Ovary (tissue), 7 donors: ENCODE measurements at regions not wholly inside any gene's neighbourhood (a gene's known extent, or its start where the extent isn't known, plus 50 kb on each side); places are given as distances from the start of the nearest gene placed in this dataset.
"Not testable (repeated sequence)": the region's sequence is repeated elsewhere in the genome, so short reads cannot be mapped to it uniquely, and the experiment has no call there.

ENCODE experiments used
- DNase-seq, 5 donors: peaks; one replicate each; pipeline ENCODE4 v3.0.0-alpha.2; 2019 to 2020
- H3K27ac ChIP-seq, 2 donors: fragments of 200-600 bp; one replicate each; pipeline versions ENCODE4 v1.5.1 to v1.8.0; 2019 to 2022
- H3K27me3 ChIP-seq: fragments of 200-600 bp; one replicate; pipeline ENCODE4 v1.8.0; 2022
- H3K36me3 ChIP-seq: fragments of 200-600 bp; sonication (generic); one replicate; pipeline ENCODE4 v1.5.1; 2019
- H3K4me1 ChIP-seq: one replicate; pipeline ENCODE4 v1.8.1; 2013; ENCODE audit warnings: mild to moderate bottlenecking, moderate library complexity; ENCODE audit not compliant: insufficient read depth
- H3K4me3 ChIP-seq: fragments of 200-600 bp; sonication (generic); one replicate; pipeline ENCODE4 v1.5.1; 2017
- H3K9me3 ChIP-seq, 2 donors: fragments of 200-600 bp in 1 of 2; sonication (generic) in 1 of 2; one replicate each; pipeline versions ENCODE4 v1.5.1 to v1.8.1; 2013 to 2019; ENCODE audit warnings: mild to moderate bottlenecking in 1 of 2, moderate library complexity in 1 of 2
- EP300 ChIP-seq: sonication (generic); formaldehyde crosslinking; IDR thresholded peaks from one replicate; pipeline ENCODE4 v1.6.1; 2017; ENCODE audit warnings: antibody characterized with exemption
- POLR2A ChIP-seq: fragments of 450-650 bp; IDR thresholded peaks from one replicate; pipeline ENCODE4 v1.6.1; 2017; ENCODE audit warnings: antibody characterized with exemption, mild to moderate bottlenecking, moderate library complexity
- WGBS, 3 donors: extraction: QIAGEN DNeasy Blood & Tissue Kit in 1 of 3; methylation state at CpG; one replicate each; pipeline versions ENCODE4 v1.1.5 to v1.1.7; 2013 to 2017; 5-methylcytosine and 5-hydroxymethylcytosine counted together
- intact Hi-C, 4 donors: fragments of 100-400 bp; cut with DNase I; formaldehyde crosslinking; loops; one replicate each; pipeline versions ENCODE4 v1.11.0 to v1.15.1; 2022 to 2023
- TF ChIP-seq, protein P1 (sequence below), 3 donors: fragments of 450-650 bp in 2 of 3; fragments of 200-600 bp in 1 of 3; IDR thresholded peaks; one replicate each; pipeline versions ENCODE4 v1.5.1 to v1.8.0; 2016 to 2022; ENCODE audit warnings: antibody characterized with exemption in 3 of 3, mild to moderate bottlenecking in 1 of 3
- donor health status: DM: no; HTN: no; CAD: no; lungs with moderate emphysema.
- donor health status: DM: no; HTN: no; CAD: no.
- donor health status: Bipolar disorder and iron deficiency.
- donor health status: DM: no; HTN: no; CAD: no.
- donor health status: DM: yes; HTN: yes; CAD: no.

- Histone ChIP-seq H3K36me3 (no peaks in the 10 kb centered on the region), H3K4me3 (no peak overlapping the region), H3K27me3 (no peaks in the 10 kb centered on the region), H3K27ac (no peak overlapping the region), H3K9me3 (no peaks in the 10 kb centered on the region), H3K4me1 (peaks cover under 1% of the 10 kb centered on the region)
- TF ChIP-seq EP300, result no peak
- TF ChIP-seq POLR2A, result no peak
- TF ChIP-seq, protein P1, sequence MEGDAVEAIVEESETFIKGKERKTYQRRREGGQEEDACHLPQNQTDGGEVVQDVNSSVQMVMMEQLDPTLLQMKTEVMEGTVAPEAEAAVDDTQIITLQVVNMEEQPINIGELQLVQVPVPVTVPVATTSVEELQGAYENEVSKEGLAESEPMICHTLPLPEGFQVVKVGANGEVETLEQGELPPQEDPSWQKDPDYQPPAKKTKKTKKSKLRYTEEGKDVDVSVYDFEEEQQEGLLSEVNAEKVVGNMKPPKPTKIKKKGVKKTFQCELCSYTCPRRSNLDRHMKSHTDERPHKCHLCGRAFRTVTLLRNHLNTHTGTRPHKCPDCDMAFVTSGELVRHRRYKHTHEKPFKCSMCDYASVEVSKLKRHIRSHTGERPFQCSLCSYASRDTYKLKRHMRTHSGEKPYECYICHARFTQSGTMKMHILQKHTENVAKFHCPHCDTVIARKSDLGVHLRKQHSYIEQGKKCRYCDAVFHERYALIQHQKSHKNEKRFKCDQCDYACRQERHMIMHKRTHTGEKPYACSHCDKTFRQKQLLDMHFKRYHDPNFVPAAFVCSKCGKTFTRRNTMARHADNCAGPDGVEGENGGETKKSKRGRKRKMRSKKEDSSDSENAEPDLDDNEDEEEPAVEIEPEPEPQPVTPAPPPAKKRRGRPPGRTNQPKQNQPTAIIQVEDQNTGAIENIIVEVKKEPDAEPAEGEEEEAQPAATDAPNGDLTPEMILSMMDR (IDR thresholded peaks at IDR 0.05), result no peak
- intact Hi-C loops, result no loop called here
- DNase-seq, result no peak
- WGBS, 3 donors, result 94 to 98% (median 96%) methylated on average over 10 of the region's 10 CpGs
These were observed 56.0 kb upstream of the SEPTIN5 start for GRCh38 chr22:19658057-19658966.

- intact Hi-C loops, result no loop called here
- Histone ChIP-seq H3K27ac (no peak overlapping the region), H3K36me3 (no peaks in the 10 kb centered on the region), H3K4me3 (no peak overlapping the region), H3K9me3 (no peaks in the 10 kb centered on the region), H3K4me1 (peaks cover 6% of the 10 kb centered on the region), H3K27me3 (no peaks in the 10 kb centered on the region)
- DNase-seq, result no peak
- TF ChIP-seq EP300 (no peak), POLR2A (no peak)
- TF ChIP-seq, protein P1 (IDR thresholded peaks at IDR 0.05), result no peak
- 92 to 94% (median 93%) methylated on average over 7 to 8 of the region's 8 CpGs for WGBS, 3 donors
These were observed 55.1 kb upstream of the SEPTIN5 start for GRCh38 chr22:19658967-19659804.

GRCh38 chr22:19659805-19660345, 54.4 kb upstream of the SEPTIN5 start:
- DNase-seq, result no peak
- TF ChIP-seq POLR2A, result no peak
- peaks cover 6% of the 10 kb centered on the region for H3K4me1 ChIP-seq

GRCh38 chr22:19660583-19660982, 53.7 kb upstream of the SEPTIN5 start:
- H3K27ac ChIP-seq, H3K27me3 ChIP-seq, H3K36me3 ChIP-seq, DNase-seq, H3K4me3 ChIP-seq, H3K9me3 ChIP-seq, intact Hi-C loops, H3K4me1 ChIP-seq: not testable (repeated sequence)
- 89 to 93% (median 90%) methylated on average over 12 of the region's 12 CpGs for WGBS, 3 donors

More at GRCh38 chr22:19659805-19660345, 54.4 kb upstream of the SEPTIN5 start:
- Histone ChIP-seq H3K27me3 (no peaks in the 10 kb centered on the region), H3K9me3 (no peaks in the 10 kb centered on the region), H3K36me3 (no peaks in the 10 kb centered on the region), H3K27ac (no peak overlapping the region), H3K4me3 (no peak overlapping the region)
- intact Hi-C loops, result no loop called here
- 94 to 99% (median 95%) methylated on average over 12 of the region's 12 CpGs for WGBS, 3 donors

DNA sequence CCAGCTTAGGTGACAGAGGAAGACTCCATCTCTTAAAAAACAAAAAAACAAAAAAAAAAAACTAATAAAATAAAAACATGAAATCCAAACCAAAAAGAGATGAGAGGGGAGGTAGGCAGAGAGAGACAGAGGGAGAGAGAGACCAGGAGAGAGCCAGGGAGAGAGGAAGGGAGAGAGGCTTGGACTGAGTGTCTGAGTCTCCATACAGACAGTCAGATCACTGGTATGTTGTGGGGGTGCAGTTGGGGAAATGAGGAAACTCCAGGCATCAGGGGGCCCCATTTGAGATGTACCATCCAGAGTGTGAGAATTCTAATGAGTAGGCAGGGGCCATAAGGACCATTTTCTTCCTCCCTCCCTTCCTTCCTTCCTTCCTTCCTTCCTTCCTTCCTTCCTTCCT, 53.1 kb upstream of the SEPTIN5 start:
- TF ChIP-seq POLR2A, result no peak
- TF ChIP-seq, protein P1 (IDR thresholded peaks at IDR 0.05), result no peak
- no peak for TF ChIP-seq EP300
- Histone ChIP-seq H3K9me3 (no peaks in the 10 kb centered on the region), H3K27ac (no peak overlapping the region), H3K4me1 (peaks cover 6% of the 10 kb centered on the region), H3K36me3 (no peaks in the 10 kb centered on the region), H3K4me3 (no peak overlapping the region), H3K27me3 (no peaks in the 10 kb centered on the region)
- intact Hi-C loops, result no loop called here
- DNase-seq, result no peak

DNA sequence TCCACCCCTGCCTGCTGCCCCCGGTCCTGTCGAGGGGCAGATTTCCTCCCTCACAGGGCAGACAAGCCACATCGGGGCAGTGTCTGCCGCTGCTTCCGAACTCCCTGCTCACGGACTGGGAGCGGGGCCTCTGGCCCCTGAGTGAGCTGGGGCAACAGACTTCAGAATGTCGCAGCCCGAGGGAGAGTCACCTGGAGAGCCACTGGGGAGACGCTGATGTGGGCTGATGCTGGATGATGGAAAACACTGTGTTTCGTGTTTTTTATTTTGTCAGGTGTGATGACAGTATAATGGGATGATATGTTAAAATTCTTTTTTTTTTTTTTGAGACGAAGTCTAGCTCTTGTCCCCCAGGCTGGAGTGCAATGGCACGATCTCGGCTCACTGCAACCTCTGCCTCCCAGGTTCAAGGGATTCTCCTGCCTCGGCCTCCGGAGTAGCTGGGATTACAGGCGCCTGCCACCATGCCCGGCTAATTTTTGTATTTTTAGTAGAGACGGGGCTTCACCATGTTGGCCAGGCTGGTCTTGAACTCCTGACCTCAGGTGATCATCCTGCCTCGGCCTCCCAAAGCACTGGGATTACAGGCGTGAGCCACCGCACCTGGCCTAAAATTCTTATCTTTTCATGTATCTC, 52.1 kb upstream of the SEPTIN5 start:
- H3K4me3 ChIP-seq, DNase-seq, H3K9me3 ChIP-seq, intact Hi-C loops, H3K36me3 ChIP-seq, H3K4me1 ChIP-seq, H3K27me3 ChIP-seq, H3K27ac ChIP-seq: not testable (repeated sequence)
- 73 to 79% (median 78%) methylated on average over 22 of the region's 22 CpGs for WGBS, 3 donors
